ENCODE measurements at regions not wholly inside any gene's neighbourhood (a gene's known extent, or its start where the extent isn't known, plus 50 kb on each side); places are given as distances from the start of the nearest gene placed in this dataset.
A peak's percentile ranks its signal among the peaks of the same experiment; 100 is the strongest.

DNA sequence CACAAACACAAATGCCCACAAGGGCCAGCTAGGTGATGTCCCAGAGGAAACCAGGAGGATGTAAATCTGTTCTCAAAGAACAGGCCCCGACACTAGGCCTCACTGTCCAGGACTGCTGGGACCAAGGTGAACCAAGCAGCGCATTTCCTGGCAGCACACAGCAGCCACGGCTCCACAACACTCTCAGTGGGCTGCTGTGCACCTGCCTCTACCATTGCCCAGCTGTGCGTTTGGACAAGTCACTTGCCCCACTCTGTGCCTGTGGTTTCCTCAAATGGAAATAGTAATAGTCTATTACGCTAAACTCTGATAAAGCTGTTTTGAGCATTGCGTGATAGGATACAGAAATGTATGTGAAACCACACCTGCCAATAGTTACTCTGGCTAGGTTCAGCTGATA is 544.5 kb downstream of the BNC2 start:
- DNase-seq (ENCODE audit: low read depth in 4 of 4, low spot score in 3 of 4) = no peak

DNA sequence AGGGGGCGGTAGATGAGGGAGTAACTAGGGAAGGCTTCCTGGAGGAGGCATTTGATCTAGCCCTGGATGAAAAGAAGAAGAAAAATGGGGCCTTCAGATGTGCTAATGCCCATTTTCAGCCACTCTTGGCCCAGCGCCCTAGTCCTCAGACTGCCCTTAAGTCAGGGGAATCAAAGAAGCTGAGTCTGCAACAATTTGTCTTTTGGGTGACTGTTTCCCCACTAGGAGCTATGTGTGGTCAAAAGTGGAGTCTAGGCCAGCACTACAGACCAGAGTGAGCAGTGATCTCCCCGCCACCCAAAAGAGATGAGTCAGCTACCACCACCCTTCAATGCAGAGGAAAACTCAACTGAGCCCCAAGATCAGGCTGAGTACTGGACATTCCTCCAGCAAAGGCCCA is 542.1 kb downstream of the BNC2 start:
- no peak for DNase-seq (ENCODE audit: low read depth in 4 of 4, low spot score in 3 of 4)

DNA sequence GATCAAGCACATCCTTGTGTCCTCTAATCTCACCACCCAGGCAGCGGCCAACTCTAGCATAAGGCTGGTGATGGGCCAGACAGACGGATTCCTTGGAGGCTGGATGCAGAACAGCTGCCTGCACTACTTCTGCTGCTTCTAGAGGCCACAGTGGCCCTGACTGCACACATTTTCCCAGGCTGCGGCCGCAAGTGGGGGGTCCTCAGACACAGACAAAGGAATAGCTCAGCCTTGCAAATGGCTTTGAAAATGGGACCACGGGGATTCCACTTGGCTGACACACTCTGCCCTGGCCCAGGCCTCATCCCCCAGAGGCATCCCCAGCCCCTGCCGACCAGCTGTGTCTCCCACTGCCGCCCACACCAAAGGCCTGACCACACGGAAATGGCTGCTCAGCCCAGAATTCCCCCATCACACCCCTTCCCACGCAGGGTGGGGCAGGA is 540.8 kb downstream of the BNC2 start:
- no peak for DNase-seq (ENCODE audit: low read depth in 4 of 4, low spot score in 3 of 4)

DNA sequence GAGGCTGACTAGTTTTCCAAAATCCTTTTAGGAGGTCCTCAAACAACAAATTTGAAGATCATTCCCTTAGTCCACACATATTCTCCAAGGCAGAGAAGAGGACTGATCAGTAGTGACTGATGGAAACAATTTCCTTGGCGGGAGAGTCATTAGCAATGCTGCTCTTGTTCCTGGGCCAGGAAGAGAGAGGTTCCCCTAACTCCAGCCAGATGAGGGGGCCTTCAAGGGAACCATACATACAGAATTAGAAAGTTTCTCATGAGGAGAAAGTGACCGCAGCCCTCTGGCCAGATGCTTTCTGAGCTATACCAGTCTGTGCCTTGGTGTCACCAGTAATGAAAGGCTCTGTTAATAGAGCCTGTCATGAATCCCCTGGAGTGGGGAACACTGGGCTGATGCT is 539.4 kb downstream of the BNC2 start:
- no peak for DNase-seq (ENCODE audit: low read depth in 4 of 4, low spot score in 3 of 4)

DNA sequence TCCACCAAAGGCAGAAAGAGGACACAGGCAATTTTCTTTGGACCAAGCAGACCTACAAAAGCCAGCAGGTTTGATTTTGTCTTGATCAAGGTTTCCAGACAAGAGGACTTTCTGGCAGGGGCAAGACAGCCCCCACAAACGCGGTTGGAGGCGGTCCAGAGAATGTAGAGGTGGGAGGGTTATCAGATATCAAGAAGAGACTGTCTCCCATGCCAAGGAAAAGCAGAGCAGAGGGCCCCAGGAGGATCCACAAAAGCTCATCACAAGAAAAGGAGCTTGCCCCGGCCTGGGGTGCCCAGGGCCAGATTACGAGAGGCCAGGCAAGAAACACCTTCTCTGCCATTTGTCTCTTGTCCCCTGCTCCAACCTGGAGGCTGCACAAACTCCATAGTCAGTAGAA is 538.9 kb downstream of the BNC2 start:
- DNase-seq (ENCODE audit: low read depth in 4 of 4, low spot score in 3 of 4) = no peak

DNA sequence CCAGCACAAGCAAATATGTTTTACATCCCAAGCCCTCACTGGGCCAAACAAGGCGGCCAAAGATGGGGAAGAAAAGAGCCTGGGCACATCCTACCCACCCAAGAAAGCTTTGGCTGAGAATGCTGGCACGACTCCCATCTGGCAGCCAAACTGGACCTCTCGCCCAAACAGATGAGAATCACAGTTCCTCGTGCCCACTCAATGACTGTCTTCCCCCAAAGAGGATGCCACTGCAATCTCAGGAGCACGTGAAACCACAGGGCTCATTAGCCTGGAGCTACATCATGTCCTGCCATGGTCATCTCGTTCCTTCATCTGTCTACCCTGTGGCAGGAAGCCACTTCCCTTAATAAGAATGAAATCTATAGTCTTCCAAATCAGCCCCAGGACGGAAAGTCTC is 536.8 kb downstream of the BNC2 start:
- DNase-seq (ENCODE audit: low read depth in 4 of 4, low spot score in 3 of 4) = no peak

DNA sequence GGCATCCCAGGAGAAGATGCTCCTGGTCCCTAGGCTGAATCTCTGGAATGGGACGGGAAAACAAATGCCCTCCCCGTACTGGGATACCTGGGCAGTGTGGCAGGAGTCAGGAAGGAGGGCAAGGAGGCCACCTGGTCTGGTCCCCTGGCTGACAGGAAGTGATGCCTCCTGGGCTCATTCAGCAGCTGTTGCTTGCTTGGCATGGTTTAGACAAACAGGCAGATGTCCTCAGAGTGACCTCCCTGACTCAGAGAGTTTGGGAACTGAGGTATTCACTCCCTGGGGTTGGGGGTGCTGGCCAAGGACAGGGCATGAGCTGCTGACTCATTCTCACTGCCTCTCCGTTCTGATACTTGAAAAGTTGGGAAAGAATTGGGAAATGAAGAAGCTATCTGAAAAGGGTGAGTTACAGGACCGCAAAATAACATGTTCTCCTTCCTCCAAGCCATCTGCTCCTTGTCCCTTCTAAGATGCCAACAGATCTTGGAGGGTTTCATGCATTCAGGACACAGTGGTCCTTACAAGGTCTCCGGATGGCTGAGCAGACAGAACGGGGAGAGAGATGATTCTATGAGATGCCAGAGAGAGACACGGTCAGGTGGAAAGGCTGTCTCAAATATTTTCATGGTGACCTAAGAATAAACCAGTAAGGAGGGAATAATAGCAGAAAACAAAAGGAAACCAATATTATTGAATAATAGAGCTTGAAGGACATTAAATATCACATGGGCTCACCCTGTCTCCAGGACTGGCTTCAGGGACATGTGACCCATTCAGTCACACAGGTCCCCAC is 534.5 kb downstream of the BNC2 start:
- DNase-seq (ENCODE audit: low read depth in 4 of 4, low spot score in 3 of 4) = no peak

DNA sequence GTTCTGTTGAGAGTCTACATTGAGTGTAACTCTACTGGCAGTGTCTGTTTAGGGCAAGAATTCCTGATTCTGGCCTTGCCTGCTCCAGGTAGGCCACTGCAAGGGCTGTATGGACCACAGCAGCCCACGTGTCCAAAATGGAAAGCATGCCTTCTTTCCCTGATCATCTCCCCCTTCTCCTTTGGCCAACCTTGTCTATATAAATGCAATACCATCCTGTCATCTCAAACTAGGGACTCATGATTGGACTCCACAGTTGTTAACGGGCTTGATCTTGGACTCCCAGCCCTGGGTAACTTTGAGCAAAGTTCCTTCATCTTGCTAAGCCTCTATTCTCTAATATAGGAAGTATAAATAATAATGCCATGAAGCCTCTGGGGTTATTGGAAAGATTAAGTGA is 533.6 kb downstream of the BNC2 start:
- DNase-seq (ENCODE audit: low read depth in 4 of 4, low spot score in 3 of 4) = no peak

DNA sequence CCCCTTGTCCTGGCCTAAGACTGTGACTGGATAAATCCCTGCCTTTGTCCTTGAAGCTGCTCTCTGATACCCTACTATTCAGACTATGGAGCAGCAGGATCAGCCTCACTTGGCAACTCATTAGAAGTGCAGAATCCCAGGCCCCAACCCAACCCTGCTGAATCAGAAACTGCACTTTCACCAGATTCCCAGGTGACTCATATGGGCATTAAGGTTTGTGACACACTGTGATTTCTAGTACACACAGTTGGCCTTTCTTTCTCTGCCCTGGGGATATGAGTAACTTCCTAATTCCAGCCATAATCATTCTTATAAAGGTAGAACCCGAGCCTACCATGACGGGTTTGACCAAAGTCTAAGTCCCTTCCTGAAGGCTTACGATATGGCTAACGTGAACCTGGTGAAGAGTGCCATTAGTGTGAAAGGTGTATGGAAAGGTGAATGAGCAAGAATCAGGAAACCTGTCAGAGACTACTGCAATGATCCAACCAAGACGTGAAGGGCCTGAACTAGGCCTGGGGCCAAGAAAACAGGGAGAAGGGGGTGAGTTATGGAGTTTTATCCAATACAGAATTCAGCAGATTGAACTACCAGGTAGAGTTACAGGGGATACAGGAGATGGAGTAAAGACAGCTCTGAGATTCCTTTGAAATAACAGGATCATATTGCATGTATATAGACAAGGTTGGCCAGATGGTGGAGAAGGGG is 533.0 kb downstream of the BNC2 start:
- no peak for DNase-seq (ENCODE audit: low read depth in 4 of 4, low spot score in 3 of 4)

DNA sequence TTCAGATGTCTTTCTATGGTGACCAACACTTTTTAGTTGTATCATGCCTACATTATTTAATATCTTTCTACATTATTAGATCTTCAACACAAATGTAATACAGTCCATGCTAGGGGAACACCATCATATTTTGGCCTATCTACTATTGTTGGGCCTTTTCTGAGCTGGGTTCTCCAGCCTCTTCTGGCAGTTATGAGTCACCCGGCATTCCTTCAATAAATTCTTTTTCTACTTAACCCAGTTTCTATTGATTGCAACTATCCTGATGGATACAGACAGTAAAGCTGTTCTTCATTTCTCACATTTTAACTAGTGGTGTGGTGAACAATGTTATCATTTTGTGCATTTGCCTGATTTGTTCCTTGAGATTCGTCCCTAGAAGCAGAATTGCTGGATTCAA is 529.3 kb downstream of the BNC2 start:
- DNase-seq (ENCODE audit: low read depth in 4 of 4, low spot score in 3 of 4) = no peak

DNA sequence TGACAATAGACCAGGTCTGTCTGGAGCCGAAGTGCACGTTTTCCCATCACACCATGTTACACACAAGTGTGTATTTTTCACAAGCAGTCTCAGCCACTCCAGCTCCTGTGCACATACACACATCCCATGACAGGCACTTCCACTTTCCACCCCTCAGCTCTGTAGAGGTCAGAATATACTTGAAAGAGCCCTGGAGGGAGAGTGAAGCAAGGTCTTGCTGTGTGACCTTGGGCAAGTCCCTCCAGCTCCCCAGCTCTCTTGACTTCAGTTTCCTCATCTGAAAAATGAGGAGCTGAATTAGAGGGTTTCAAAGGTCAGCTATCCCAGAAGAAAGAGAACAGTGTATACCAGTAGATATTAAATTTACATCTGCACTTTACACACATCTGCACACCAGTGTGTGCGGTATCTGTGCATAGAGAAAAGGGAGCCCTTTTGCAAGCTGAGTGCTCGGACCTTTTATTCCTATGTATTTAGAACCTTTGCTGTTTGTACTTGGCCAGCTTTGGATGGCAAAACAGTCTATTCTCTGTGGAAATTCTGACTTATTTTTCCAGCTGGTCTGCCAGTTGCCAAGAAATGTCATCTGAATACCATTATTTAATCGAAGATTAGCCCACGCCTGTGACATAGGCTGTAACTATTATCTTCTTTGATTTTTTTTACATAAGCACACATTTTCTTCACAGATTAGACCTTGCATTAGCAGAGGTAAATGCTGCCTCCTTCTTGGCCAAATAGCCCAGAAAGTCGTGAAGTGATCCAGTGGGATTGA is 528.0 kb downstream of the BNC2 start:
- no peak for DNase-seq (ENCODE audit: low read depth in 4 of 4, low spot score in 3 of 4)

DNA sequence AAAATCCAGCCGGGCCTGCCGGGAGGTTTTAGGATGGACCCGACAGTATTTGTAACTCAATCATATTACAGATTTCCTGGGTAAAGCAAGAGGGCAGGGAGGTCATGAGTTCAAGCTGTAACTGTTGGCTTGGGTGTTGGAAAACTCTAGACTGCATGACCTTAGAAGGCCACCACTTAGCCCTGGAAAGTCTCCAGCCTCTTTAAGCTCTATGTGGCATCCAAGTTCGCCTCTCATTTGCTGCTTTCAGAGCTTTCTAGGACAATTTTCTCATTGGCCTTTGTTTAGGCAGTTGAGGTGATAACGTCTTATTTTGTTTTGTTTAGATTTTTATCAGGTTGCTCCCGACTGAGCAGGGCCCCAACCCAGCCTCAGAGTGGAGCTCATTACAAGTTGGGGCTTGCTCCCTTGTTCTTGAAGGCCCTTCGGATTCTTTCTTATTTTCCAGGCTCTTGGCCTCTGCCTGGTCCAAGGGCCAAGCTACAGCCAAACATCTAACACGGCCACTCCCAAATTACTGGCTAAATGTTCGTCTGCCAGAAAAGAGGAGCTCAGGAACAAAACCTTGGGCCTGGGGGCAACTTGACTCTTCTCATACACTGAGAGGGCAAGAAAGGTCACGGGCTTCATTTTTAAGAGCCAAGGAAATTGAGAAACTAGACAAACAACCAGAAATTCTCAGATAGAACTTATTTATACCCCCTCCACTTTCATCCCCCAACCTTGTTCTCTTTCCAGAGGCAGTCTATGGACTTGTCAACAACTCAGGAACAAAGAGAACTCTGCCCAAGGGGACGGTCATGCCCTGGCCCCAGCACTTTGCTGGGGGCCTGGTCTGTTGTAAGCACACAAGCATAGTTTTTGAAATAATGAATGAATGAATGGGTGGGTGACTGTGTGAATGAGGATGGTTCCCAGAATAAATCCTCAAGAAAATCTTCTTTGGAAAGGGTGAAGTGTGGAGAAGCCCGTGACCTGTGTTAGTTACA is 526.9 kb downstream of the BNC2 start:
- no peak for DNase-seq (ENCODE audit: low read depth in 4 of 4, low spot score in 3 of 4)

DNA sequence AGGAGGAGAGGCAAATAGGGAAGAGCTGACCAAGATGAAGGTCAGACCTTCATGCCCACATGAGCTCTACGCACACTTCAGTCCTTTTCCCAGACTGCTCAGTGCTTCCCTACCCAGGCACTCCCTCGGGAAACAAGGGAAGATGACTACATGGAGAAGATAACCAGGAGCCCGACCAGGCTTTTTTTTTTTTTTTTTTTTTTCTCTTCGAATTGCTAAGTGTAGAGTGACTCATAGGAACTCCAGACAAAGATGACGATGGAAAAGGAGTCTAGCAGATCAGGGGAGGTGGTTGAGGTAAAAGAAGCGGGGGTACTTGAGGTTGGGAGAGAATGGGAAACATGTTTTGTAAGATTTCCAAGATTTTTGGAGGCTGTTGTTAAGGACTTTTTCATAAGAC is 526.1 kb downstream of the BNC2 start:
- DNase-seq (ENCODE audit: low read depth in 4 of 4, low spot score in 3 of 4) = no peak

DNA sequence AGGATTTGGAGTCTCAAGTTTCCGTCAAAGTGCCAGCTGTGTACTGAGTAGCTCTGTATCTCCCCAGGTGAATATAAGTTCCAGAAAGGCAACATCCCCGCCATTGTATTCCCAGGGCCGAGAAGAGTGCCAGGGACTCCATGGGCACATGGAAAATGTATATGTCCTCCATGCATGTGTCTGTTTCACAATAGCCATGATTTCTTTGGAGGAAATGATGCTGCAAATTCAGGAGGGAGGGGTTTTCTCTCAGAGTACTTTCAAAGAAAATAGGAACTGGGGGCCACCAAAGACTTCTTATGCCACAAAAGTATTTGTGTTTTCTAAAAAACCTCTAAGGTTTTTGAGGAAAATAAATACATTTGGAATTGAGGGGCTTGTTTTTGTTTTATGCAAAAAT is 524.6 kb downstream of the BNC2 start:
- DNase-seq (ENCODE audit: low read depth in 4 of 4, low spot score in 3 of 4) = no peak

DNA sequence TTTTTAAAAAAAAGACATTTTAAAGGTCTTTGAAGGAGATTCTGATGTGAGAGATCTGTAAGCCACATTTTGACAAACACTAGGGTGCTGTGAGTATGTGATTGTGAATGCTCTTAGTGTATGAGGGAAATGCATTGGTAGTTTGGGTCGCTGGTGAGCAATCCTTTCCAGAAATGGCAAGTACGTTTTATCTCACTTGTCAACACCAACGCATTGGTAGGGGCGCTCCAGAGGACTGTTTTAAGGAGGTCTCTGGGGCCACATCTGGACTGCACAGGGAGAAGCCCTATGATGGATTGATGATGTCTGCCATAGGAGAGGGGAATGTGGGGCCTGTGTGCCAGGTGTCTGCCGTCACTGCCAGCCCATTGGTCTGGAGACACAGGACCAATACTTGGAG is 522.6 kb downstream of the BNC2 start:
- no peak for DNase-seq (ENCODE audit: low read depth in 4 of 4, low spot score in 3 of 4)

DNA sequence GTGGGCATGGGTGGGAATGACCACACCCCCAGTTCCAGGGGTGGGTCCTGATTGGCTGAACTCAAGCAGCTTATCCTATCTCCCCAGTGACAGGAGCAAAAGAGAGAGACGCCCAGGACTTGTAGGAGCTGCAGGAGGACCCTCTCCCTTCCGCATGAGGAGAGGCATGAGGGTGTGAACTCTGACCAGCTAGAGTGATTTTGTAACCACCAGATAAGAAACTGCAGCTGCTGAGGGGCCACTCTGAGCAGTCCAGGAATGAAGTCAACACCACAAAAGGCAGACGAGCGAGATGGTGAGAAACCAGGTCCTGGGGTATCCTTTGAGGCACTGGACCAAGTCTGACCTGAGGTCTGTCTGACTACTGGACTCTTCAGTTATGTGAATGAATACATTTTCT is 521.9 kb downstream of the BNC2 start:
- no peak for DNase-seq (ENCODE audit: low read depth in 4 of 4, low spot score in 3 of 4)

DNA sequence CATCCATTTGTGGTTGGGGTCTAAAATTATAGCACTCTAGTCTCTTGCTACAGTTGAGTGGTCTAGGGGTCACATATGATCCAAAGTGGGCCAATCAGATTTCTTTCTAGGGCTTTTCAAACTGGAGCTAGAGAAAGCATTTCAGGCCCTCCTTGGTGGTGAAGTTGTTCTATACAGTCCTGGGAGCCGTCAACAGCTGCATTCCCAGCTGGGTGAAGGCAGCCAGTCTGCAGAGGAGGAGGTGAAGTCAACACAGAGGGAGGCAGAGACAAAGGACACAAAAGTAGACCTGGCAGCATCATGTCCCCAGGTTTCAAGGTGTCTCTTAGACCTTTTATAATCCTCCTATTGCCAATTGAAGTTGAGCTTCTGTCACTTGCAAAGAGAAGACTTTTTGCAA is 518.2 kb downstream of the BNC2 start:
- no peak for DNase-seq (ENCODE audit: low read depth in 4 of 4, low spot score in 3 of 4)

DNA sequence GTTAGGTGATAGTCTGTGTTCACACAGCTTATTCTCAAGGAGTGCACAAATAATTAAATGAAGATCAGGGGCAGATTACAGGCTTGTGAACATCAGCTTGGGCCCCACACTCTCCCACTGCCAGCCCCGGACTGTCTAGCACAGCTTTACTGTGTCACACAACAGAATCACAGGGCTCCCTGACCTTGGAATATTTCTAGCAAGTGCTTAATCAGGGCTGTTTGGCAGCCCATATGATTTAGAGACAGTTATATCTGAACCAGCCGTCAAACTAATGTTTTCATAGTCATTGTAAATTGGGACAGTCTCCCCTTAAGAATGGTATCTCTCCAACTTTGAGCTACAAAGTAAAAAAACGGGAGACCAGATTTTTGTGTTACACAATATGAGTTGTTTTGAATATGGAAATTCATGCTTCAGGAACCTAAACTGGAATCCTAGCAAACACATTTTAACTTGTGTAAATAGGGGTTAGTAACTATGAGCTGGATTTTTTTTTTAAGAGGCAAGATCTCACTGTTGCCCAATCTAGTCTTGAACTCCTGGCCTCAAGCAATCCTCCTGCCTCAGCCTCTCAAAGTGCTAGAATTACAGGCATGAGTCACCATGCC is 517.6 kb downstream of the BNC2 start:
- peak in 2 of 4 donors; percentile 23 to 34 for DNase-seq (ENCODE audit: low read depth in 4 of 4, low spot score in 3 of 4)

DNA sequence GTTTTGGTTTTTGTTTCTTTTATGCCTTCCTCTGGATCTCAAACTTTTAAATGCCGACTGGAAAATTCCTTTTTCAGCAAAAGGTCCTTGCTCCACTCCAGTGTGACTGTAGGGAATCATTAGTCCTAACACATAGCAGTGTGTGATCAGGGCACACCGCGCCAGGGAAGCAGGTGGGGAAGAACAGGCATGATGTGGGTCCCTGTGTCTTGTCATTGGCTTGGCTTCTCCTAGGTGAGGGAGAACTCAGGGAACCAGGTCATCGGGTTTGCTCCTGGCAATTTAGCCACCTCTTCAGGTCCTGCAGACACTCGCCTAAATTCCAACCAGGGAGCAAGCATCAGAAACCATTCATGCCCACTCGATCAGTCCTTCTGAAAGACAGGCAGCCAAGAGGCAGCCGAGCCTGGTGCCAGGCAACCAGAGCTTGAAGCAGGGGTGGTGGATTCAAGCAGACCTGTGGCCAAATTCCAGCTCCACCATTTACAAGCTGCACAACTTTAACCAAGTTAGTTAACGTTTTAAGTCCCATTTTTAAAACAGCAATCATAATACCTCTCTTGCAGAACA is 514.2 kb downstream of the BNC2 start:
- no peak for DNase-seq (ENCODE audit: low read depth in 4 of 4, low spot score in 3 of 4)

DNA sequence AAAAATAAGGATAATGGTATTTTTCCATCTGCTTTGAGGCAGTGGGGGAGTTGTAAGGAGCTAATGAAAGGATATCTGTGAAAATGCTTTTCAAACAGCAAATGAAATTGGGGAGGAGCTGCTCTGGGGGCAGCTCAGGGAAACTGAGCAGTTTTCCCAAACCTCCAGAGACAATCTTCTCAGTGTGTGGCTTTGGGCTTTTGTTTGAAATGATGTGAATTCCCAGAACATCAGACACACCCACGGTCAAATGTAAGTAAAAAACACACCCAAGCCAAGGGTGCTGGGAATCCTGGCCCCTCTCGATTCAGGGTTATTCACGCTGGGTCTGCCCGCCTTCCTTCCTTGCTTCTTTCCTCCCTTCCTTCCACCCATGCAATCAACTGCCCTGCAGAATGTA is 512.6 kb downstream of the BNC2 start:
- DNase-seq (ENCODE audit: low read depth in 4 of 4, low spot score in 3 of 4) = no peak
